GM06990 (cell line): ENCODE measurements at regions not wholly inside any gene's neighbourhood (a gene's known extent, or its start where the extent isn't known, plus 50 kb on each side); places are given as distances from the start of the nearest gene placed in this dataset.

Source experiments
- DNase-seq: peaks from one replicate; pipeline ENCODE4 v3.0.0-alpha.2; 2011; ENCODE audit not compliant: insufficient read length; ENCODE audit errors: extremely low read depth
- H3K27me3 ChIP-seq: replicated peaks from 2 replicates; pipeline ENCODE4 v1.6.0; 2011; ENCODE audit warnings: low read length; ENCODE audit not compliant: control insufficient read depth, insufficient read depth
- H3K36me3 ChIP-seq: 2 replicates; pipeline ENCODE4 v1.5.1; 2011; ENCODE audit warnings: low read length; ENCODE audit not compliant: control insufficient read depth, insufficient read depth
- H3K4me3 ChIP-seq: replicated peaks from 2 replicates; pipeline ENCODE4 v1.5.1; 2011; ENCODE audit warnings: low read depth, mild to moderate bottlenecking, control low read depth, low read length
- TF ChIP-seq, protein P1 (sequence below): IDR thresholded peaks from 2 replicates; pipeline ENCODE4 v1.5.1; 2011; ENCODE audit warnings: low read length, control low read depth, mild to moderate bottlenecking, inconsistent platforms; ENCODE audit not compliant: insufficient read depth, poor library complexity, severe bottlenecking

DNA sequence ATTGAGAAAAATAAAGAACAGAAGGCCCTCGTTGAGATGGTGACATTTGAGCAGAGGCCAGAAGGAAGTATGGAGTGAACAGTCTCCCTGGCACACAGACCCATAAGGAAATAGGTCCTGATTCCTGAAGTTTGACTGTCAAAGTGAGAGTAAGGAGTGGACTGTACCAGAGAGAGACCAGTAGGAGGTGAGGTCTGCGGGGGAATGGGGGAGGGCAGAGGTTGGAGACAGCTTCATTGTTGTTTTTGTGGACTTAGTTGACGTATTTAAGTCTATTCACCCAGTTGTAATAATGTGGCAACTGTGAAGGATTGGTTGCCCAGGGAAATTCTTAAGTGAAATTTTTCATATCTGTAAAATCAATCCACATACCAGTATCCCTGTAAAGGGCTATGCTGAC, 110.7 kb downstream of the TFAP2B start:
- H3K4me3 ChIP-seq, result no peak overlapping the region
- TF ChIP-seq, protein P1, sequence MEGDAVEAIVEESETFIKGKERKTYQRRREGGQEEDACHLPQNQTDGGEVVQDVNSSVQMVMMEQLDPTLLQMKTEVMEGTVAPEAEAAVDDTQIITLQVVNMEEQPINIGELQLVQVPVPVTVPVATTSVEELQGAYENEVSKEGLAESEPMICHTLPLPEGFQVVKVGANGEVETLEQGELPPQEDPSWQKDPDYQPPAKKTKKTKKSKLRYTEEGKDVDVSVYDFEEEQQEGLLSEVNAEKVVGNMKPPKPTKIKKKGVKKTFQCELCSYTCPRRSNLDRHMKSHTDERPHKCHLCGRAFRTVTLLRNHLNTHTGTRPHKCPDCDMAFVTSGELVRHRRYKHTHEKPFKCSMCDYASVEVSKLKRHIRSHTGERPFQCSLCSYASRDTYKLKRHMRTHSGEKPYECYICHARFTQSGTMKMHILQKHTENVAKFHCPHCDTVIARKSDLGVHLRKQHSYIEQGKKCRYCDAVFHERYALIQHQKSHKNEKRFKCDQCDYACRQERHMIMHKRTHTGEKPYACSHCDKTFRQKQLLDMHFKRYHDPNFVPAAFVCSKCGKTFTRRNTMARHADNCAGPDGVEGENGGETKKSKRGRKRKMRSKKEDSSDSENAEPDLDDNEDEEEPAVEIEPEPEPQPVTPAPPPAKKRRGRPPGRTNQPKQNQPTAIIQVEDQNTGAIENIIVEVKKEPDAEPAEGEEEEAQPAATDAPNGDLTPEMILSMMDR, result no peak
- no peaks in the 10 kb centered on the region for H3K36me3 ChIP-seq
- DNase-seq, result no peak
- no peaks in the 10 kb centered on the region for H3K27me3 ChIP-seq

DNA sequence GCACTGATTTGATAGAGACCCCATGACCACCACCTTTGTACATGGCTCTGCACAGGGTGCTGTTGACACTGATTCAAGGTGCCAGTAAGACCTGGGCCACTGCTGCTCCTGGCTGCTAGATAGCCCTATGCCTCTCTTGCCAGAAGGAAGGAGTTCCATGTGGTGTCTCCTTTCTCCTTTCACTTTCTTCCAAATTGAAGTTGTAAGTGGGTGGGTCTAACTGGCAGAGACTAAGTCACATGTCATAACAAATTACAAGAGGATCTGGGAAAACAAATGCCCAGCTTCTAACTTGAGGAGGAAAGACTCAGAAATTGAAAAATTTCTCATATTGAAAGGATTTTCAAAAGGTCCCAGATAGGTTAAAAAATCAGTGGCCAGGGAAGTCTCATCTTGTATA, 116.8 kb downstream of the TFAP2B start:
- H3K27me3 ChIP-seq, result no peaks in the 10 kb centered on the region
- H3K36me3 ChIP-seq, result no peaks in the 10 kb centered on the region
- TF ChIP-seq, protein P1, result no peak
- no peak overlapping the region for H3K4me3 ChIP-seq
- DNase-seq, result no peak

DNA sequence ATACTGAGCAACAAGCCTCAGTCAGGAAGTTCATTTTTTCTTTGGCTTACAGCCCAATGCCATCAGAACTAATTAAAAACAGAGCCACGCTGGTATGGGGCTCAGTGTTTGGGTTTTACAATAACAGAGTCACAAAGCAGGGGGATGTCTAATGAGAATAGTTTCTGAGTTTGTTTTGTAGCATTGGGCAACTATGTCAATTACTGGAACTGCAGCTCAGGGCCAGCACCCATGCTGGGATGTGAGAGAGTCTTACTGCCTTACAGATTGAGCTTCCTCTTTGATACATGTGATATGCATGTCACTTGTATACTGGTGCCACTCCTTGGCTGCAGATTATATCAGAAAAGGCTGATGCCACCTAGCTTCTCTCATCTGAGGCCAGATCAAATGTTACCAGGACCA, 117.6 kb downstream of the TFAP2B start:
- DNase-seq, result no peak
- no peak overlapping the region for H3K4me3 ChIP-seq
- no peaks in the 10 kb centered on the region for H3K27me3 ChIP-seq
- H3K36me3 ChIP-seq, result no peaks in the 10 kb centered on the region
- TF ChIP-seq, protein P1, result no peak

DNA sequence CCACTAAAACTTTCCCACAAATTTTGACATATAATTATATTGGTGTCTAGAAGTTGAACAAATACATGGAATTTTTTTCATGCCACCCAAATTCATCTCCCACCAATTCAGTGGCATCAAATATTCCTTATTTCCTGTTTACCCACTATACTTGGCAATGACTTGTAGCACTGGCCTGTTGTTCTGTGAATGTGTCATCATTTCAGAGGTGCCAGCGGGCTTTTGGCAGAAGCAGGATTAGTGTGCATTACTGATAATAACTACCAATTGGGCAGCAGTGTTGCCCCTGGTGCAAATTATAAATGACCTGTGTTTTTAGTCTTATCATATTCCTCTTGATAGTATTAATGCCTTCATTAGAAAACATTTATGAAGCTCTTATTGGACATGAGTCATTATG, 121.3 kb downstream of the TFAP2B start:
- Histone ChIP-seq H3K27me3 (no peaks in the 10 kb centered on the region), H3K4me3 (no peak overlapping the region), H3K36me3 (no peaks in the 10 kb centered on the region)
- TF ChIP-seq, protein P1, result no peak
- DNase-seq, result no peak

DNA sequence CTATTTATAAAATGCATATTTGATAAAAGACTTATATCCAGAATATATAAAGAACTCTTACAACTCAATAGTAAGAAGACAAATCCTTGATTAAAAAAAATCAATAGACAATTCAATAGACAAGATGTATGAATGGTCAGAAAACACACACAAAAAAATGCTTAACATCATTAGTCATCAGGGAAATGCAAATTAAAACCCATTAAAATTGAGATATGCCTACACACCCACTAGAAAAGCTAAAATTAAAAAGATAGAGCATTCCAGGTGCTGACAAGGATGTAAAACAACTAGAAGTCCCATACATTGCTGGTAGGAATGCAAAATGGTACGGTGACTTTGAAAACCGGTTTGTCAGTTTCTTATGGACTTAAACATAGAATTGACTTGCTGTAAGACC, 127.1 kb downstream of the TFAP2B start:
- H3K27me3 ChIP-seq, result no peaks in the 10 kb centered on the region
- H3K4me3 ChIP-seq, result no peak overlapping the region
- TF ChIP-seq, protein P1, result no peak
- no peak for DNase-seq
- H3K36me3 ChIP-seq, result no peaks in the 10 kb centered on the region
